Activated naive CD4-positive, alpha-beta T cell treated with anti-CD3 and anti-CD28 coated beads, Interleukin-2, amount 50 U/mL, for 24 hours (primary cell): ENCODE measurements at regions not wholly inside any gene's neighbourhood (a gene's known extent, or its start where the extent isn't known, plus 50 kb on each side); places are given as distances from the start of the nearest gene placed in this dataset.

Experiments used
- H3K27ac Mint-ChIP-seq: one replicate; pipeline ENCODE4 v1.8.0; 2021; ENCODE audit warnings: mild to moderate bottlenecking, mixed read lengths
- H3K27me3 Mint-ChIP-seq: one replicate; pipeline ENCODE4 v1.8.0; 2021; ENCODE audit warnings: mixed read lengths
- H3K36me3 Mint-ChIP-seq: one replicate; pipeline ENCODE4 v1.8.0; 2021; ENCODE audit warnings: mixed read lengths
- H3K4me1 Mint-ChIP-seq: one replicate; pipeline ENCODE4 v1.8.0; 2021; ENCODE audit warnings: mixed read lengths
- H3K4me3 Mint-ChIP-seq: one replicate; pipeline ENCODE4 v1.8.0; 2021; ENCODE audit warnings: mild to moderate bottlenecking, mixed read lengths
- H3K9me3 Mint-ChIP-seq: one replicate; pipeline ENCODE4 v1.8.0; 2021; ENCODE audit warnings: mixed read lengths

DNA sequence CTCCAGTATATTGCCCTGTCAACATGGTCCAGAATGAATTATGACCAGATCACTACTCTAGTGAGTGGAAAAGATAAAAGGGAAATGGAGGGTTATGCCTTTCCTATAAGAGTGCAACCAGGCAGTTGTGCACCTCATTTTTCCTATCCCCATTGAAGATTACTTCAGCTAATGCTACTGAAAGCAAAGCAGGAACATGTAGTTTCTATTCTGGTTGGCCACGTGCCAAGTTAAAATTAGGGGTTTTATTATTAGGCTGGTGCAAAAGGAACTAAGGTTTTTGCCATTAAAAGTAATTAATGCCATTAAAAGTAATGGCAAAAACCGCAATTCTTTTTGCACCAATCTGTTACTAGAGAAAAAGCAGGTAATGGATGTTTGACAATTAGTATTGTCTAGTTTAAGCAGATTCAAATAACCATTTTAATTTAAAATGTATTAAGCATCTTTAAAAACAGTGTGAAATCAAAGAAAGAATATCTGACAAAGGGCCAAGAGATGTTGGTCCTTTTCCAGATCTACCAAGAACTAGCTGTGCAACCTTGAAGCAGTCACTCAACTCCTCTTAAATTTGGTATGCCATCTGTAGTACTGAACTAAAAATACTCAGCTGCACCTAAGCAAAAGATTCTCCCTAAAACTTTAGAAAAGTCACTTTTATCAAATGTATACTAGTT is 567.5 kb upstream of the CCDC54 start:
- no peaks in the 10 kb centered on the region for H3K9me3 Mint-ChIP-seq
- no peak overlapping the region for H3K27ac Mint-ChIP-seq
- no peaks in the 10 kb centered on the region for H3K4me1 Mint-ChIP-seq
- H3K36me3 Mint-ChIP-seq, result no peaks in the 10 kb centered on the region
- no peak overlapping the region for H3K4me3 Mint-ChIP-seq
- H3K27me3 Mint-ChIP-seq, result no peaks in the 10 kb centered on the region

DNA sequence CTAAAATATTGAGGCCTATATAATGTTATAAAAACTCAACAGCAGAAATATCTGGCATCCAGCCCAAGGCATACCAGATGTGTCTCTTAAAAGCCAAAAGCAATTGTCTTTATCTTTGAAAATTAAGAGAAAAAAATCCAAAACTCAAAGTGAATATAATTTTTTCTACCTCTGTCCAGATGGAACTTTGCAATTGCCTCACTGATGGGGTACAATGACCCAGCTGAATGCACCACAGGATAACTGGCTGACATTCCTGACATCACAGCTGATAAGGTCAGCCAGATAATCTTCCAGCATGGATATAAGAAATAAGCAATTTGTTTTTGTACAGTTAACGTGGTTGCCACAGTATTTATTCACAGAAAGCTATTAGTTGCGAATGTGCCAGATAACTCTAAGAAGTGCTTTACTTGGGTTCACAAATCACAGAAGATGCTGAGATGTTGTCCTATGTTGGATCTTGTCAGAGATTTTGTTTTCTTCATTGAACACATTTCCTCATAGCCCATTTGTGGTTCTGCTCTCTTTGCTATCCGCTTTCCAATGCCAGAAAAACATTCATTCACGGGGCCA is 566.9 kb upstream of the CCDC54 start:
- no peak overlapping the region for H3K4me3 Mint-ChIP-seq
- H3K27me3 Mint-ChIP-seq, result no peaks in the 10 kb centered on the region
- no peaks in the 10 kb centered on the region for H3K9me3 Mint-ChIP-seq
- no peak overlapping the region for H3K27ac Mint-ChIP-seq
- H3K36me3 Mint-ChIP-seq, result no peaks in the 10 kb centered on the region
- H3K4me1 Mint-ChIP-seq, result no peaks in the 10 kb centered on the region

DNA sequence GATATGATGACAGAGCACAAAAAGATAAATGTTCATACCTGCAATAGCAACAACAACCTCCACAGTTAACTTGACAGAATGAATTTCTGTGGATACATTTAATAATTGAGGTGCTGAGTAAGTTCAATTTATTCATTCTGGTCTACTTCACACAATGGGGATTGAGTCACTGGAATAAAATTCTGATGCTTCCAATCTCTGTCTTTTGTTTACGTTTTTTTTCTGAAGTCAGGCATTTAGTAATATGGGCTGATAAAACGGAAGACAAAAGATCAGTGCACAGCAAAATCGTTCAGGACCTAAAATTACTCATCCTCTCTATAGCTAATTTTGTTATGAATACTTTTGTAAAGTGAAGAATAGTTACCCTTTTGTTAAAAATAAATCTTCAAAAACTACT is 565.9 kb upstream of the CCDC54 start:
- Mint-ChIP-seq H3K27me3 (no peaks in the 10 kb centered on the region), H3K36me3 (no peaks in the 10 kb centered on the region), H3K4me3 (no peak overlapping the region), H3K9me3 (no peaks in the 10 kb centered on the region), H3K4me1 (no peaks in the 10 kb centered on the region), H3K27ac (no peak overlapping the region)

DNA sequence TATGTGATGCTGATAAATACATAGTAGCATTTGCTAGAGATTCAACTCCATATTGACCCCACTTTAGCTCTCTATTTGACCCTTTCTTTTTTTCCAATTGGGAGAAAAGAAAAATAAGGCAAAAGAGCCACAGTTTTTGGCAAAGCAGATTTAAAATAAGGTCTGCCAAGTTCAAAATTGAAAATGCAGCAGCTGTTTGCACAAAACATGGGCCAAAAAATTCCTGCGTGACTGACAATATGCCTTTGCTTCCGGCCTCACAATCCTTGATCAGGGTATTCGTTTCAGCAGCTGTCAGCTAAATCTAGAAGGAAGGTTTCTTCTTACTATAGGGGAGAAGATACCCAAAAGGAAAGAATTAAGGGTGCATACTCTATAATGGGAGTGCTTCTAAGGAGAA is 563.5 kb upstream of the CCDC54 start:
- Mint-ChIP-seq H3K27ac (no peak overlapping the region), H3K4me3 (no peak overlapping the region), H3K9me3 (no peaks in the 10 kb centered on the region), H3K27me3 (no peaks in the 10 kb centered on the region), H3K4me1 (no peaks in the 10 kb centered on the region), H3K36me3 (no peaks in the 10 kb centered on the region)

DNA sequence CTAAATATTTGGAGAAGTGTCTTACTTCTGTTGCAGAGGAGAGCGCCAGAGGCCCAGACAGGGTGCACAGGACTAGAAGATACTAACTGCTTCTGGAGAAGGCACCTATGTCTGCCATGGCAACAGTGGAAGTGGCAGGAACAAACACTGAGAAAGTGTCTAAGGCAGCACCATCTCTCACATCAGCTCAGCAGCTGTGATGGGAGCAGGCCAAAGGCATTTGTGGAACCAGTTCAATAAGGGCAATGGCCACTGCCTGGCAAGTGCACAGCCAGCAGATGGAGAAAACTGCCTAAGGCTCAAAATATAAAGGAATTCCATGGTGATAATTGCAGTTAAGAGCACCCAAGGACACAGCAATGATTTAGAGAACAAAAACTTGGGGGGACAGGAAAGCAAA is 563.0 kb upstream of the CCDC54 start:
- H3K9me3 Mint-ChIP-seq, result no peaks in the 10 kb centered on the region
- H3K4me1 Mint-ChIP-seq, result no peaks in the 10 kb centered on the region
- no peak overlapping the region for H3K4me3 Mint-ChIP-seq
- H3K36me3 Mint-ChIP-seq, result no peaks in the 10 kb centered on the region
- H3K27me3 Mint-ChIP-seq, result no peaks in the 10 kb centered on the region
- no peak overlapping the region for H3K27ac Mint-ChIP-seq

DNA sequence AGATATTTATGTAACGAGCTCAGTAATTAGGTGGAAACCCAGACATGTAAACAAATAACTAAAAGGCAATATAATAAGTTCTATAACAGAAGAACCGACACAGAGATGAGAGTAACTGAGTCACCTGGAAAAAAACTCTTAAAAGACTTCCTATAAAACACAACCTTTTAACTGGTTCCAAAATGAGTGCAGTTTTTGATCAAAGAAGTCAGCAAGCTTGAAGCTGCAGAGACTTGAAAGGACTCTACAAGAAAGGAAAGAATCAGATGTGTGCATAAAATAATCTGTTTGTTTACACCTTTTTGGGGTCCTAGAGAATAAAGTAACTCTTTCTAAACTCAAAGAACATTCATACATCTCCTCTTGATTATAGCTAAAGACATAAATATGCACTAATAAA is 560.4 kb upstream of the CCDC54 start:
- Mint-ChIP-seq H3K9me3 (no peaks in the 10 kb centered on the region), H3K36me3 (no peaks in the 10 kb centered on the region), H3K27ac (no peak overlapping the region), H3K4me1 (no peaks in the 10 kb centered on the region), H3K4me3 (no peak overlapping the region), H3K27me3 (no peaks in the 10 kb centered on the region)

DNA sequence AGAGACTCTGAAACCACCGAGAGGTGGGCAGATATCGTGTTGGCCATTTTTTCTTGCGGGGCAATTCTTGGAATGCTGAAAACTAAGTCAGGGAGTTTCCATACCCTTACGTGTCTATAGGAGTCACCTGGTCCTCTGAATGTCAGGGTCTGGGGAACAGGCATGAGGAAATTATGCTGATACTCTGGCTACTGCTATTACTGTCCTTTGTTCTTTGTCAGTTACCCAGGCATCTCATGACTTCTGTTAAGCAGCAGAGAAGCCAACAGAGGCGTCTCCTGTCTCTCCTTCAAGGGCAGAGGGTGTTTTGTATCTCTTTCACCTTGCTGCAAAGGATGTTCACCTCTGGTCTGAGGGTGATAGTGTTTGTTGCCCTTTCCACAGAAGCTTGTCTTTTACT is 559.5 kb upstream of the CCDC54 start:
- Mint-ChIP-seq H3K27ac (no peak overlapping the region), H3K4me1 (no peaks in the 10 kb centered on the region), H3K9me3 (no peaks in the 10 kb centered on the region), H3K4me3 (no peak overlapping the region), H3K27me3 (no peaks in the 10 kb centered on the region), H3K36me3 (no peaks in the 10 kb centered on the region)

DNA sequence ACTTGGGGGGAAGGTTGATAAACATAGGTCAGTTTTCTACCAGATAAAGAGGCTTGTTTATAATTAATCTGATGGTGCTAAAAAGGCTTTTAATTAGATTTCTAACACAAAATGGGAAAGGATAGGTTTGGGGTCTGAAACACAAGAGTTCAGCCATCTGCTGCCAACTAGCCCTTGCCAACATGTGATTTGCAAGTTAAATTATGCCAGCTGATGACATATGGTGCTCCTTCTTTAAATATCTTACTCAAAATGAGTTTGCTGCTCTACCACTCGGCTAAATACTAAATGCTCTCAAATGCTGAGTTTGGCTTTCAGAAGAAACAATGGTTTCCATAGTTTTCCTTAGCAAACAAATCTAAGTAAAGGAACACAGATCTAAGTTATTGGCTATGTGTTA is 557.8 kb upstream of the CCDC54 start:
- no peaks in the 10 kb centered on the region for H3K9me3 Mint-ChIP-seq
- H3K4me1 Mint-ChIP-seq, result no peaks in the 10 kb centered on the region
- H3K27me3 Mint-ChIP-seq, result no peaks in the 10 kb centered on the region
- no peak overlapping the region for H3K4me3 Mint-ChIP-seq
- H3K27ac Mint-ChIP-seq, result no peak overlapping the region
- no peaks in the 10 kb centered on the region for H3K36me3 Mint-ChIP-seq

DNA sequence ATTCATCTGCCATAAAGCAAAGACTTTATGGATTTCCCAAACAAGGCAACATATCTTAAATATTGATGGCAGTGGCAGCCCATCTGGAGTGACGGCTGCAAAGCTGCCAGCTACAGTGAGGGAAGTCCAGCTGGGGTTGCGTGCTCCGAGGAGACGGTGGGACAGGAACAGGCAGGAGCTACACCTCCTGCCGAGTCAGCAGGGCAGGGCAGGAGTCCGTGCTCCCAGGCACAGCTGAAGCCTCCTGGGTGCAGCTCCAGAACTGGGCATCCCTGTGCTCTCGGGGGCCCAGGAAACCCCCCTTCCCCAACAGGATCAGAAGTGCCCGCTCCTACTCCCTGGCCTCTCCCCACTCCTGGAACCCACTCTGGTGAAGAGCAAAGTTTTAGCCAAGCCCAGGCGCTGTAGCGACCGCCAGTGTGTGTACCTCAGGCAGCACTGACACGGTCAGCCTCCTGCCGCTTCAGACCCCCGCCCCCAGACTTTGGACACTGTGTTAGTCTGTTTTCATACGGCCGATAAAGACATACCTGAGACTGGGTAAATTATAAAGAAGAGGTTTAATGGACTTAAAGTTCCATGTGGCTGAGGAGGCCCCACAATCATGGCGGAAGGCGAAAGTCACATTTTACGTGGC is 556.4 kb upstream of the CCDC54 start:
- Mint-ChIP-seq H3K4me1 (no peaks in the 10 kb centered on the region), H3K9me3 (no peaks in the 10 kb centered on the region), H3K27me3 (no peaks in the 10 kb centered on the region), H3K27ac (no peak overlapping the region), H3K36me3 (no peaks in the 10 kb centered on the region), H3K4me3 (no peak overlapping the region)

DNA sequence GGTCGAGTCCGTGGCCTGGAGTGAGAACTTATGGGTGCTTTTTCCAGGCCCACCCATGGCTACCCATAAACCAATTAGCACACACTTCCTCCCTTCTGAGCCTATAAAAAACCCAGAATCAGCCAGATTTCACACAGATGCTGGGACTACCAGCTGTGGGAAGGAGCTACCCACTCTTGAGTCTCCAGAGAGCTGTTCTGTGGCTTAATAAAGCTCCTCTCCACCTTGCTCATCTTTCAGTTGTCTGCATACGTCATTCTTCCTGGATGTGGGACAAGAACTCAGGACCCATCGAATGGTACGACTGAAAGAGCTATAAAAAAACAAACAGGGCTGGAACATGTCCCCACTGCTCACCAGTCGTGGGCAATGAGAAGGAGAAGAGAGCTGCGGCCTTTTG is 555.4 kb upstream of the CCDC54 start:
- Mint-ChIP-seq H3K27ac (no peak overlapping the region), H3K4me3 (no peak overlapping the region), H3K36me3 (no peaks in the 10 kb centered on the region), H3K27me3 (no peaks in the 10 kb centered on the region), H3K4me1 (no peaks in the 10 kb centered on the region), H3K9me3 (no peaks in the 10 kb centered on the region)

DNA sequence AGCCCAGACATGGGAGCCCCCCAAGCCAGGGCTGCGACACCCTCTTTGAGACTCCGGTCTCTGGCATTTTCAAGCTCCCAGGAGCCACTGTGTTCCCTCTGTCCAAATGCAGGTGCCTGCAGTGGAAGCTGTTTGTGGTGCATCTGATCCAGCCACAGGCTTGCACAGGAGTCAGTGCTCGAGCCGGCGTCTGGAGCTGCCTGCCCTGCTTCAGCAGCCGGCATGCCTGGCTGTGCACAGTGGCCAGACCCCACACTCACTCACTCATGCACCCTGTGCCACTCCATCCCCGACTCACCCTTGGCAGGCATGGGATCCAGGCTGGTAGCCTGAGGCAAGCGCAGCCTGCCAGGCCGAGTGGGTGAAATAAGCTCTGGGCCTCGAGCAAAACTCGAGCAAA is 555.0 kb upstream of the CCDC54 start:
- H3K9me3 Mint-ChIP-seq, result no peaks in the 10 kb centered on the region
- H3K4me3 Mint-ChIP-seq, result no peak overlapping the region
- H3K27ac Mint-ChIP-seq, result no peak overlapping the region
- H3K4me1 Mint-ChIP-seq, result no peaks in the 10 kb centered on the region
- H3K36me3 Mint-ChIP-seq, result no peaks in the 10 kb centered on the region
- no peaks in the 10 kb centered on the region for H3K27me3 Mint-ChIP-seq

DNA sequence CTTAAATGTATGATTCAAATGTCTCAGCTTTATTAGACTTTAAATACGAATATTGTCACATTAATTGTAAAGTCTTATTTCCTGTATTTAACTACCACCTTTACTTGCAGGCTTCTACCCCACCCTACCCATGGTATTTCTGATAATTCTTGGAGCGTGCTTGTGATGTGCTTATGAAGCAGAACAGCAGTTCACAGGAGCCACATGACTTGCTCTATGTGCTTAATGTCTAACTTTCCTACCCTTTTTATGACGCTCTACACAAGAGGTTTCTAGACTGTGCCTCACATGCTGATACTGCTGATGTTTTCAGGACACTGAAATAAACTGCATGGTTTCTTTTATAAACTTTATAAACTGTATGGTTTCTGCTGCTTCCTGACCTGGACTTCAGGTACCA is 553.5 kb upstream of the CCDC54 start:
- Mint-ChIP-seq H3K27ac (no peak overlapping the region), H3K36me3 (no peaks in the 10 kb centered on the region), H3K4me1 (no peaks in the 10 kb centered on the region), H3K4me3 (no peak overlapping the region), H3K9me3 (no peaks in the 10 kb centered on the region), H3K27me3 (no peaks in the 10 kb centered on the region)

DNA sequence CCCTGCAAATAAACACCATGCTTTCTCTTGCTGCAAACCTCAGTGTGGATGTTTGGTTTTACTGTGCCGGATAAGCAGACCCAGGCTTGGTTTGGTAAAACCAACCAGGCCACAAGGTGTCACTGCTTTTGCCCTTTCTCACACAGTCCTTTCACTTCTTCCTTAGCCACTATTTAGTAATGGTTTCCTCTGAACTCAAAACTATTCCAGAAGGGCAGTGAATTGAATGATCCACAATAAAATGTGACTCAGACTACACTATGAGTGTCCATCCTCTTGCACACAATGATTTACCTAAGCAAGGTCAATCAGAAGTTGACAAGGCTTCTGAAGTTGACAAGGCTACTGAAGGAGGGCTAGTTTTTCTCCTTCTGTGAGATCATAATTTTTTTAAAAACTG is 552.4 kb upstream of the CCDC54 start:
- Mint-ChIP-seq H3K9me3 (no peaks in the 10 kb centered on the region), H3K27ac (no peak overlapping the region), H3K4me1 (no peaks in the 10 kb centered on the region), H3K4me3 (no peak overlapping the region), H3K27me3 (peaks cover 4% of the 10 kb centered on the region), H3K36me3 (no peaks in the 10 kb centered on the region)

DNA sequence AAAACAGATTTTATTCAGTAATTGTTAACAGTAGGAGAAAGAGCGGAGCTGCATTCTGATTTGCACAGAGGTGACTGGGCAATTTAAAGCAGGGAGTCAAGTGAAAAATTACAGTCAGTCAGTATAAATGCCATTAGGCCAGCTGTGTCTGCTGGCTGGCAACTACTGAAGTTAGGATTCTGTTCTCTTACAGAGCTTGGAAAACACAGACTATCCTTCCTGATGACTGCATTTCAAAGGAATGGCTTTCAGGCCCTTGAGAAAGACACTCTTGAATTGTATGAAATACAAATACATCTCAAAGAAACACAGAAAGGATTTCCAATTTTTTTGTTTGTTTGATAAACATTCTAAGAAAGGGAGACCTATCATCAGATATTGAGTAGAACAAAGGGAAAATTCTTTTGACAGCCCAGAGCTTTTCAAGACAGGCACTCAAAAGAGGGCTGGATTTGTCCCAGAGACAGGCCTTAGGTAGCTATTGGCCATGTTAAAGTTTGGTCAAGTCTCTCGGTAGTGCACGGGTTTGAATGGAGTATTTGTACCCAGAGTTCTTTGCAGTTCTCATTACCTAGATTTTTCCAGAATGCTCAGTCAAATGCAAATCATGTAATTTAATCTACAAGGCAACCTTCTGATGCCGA is 551.2 kb upstream of the CCDC54 start:
- Mint-ChIP-seq H3K36me3 (no peaks in the 10 kb centered on the region), H3K27ac (no peak overlapping the region), H3K4me3 (no peak overlapping the region)

DNA sequence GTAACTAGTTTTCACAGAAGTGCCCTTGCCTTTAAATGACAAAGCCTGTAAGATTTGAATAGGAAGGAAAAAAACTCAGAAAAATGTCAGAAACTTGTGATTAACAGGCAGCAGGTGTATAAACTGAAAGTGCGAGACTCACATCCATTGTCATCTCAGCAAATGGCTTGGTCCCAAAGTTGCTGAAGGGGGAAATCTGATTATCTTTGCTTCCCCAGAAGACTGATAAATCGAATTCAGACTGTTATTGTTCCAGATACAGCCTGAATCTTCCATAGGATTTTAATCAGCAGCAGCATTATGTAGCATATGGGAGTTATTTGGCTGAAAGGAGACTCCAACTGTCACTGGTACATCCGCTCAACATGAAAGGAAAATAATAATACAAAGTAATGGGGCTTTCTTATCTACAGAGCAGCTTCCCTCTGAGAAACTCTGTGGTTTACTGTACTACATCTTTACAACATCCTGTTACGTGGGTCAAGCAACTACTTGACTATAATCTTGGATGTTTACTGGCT is 550.4 kb upstream of the CCDC54 start:
- H3K36me3 Mint-ChIP-seq, result no peaks in the 10 kb centered on the region
- no peak overlapping the region for H3K27ac Mint-ChIP-seq
- H3K4me3 Mint-ChIP-seq, result no peak overlapping the region
- no peaks in the 10 kb centered on the region for H3K4me1 Mint-ChIP-seq
- peaks cover 3% of the 10 kb centered on the region for H3K9me3 Mint-ChIP-seq
- peaks cover 4% of the 10 kb centered on the region for H3K27me3 Mint-ChIP-seq

More for the DNA sequence above, 551.2 kb upstream of the CCDC54 start:
- no peaks in the 10 kb centered on the region for H3K4me1 Mint-ChIP-seq
- no peaks in the 10 kb centered on the region for H3K9me3 Mint-ChIP-seq
- peaks cover 4% of the 10 kb centered on the region for H3K27me3 Mint-ChIP-seq
